Stimulated activated memory B cell treated with anti-CD40 and anti-IgM and Interleukin-4, amounts not matched to agents 10 μg/mL and 1 μg/mL and 100 μg/mL, for 72 hours (primary cell): ENCODE measurements at regions not wholly inside any gene's neighbourhood (a gene's known extent, or its start where the extent isn't known, plus 50 kb on each side); places are given as distances from the start of the nearest gene placed in this dataset.
"Not testable (repeated sequence)": the region's sequence is repeated elsewhere in the genome, so short reads cannot be mapped to it uniquely, and the experiment has no call there.

Experiments used
- ATAC-seq: fragments of 150-1000 bp; cut with Tn5 transposase; 2 replicates; pipeline ENCODE4 v1.10.0; 2021
- H3K27ac Mint-ChIP-seq: one replicate; pipeline ENCODE4 v1.8.0; 2022; ENCODE audit warnings: mild to moderate bottlenecking, mixed read lengths
- H3K27me3 Mint-ChIP-seq: one replicate; pipeline ENCODE4 v1.8.0; 2022; ENCODE audit warnings: mixed read lengths
- H3K36me3 Mint-ChIP-seq: one replicate; pipeline ENCODE4 v1.8.0; 2022; ENCODE audit warnings: mixed read lengths
- H3K4me1 Mint-ChIP-seq: one replicate; pipeline ENCODE4 v1.8.0; 2022; ENCODE audit warnings: mixed read lengths
- H3K4me3 Mint-ChIP-seq: one replicate; pipeline ENCODE4 v1.8.0; 2022; ENCODE audit warnings: mild to moderate bottlenecking, moderate library complexity, mixed read lengths
- H3K9me3 Mint-ChIP-seq: one replicate; pipeline ENCODE4 v1.8.0; 2022; ENCODE audit warnings: mixed read lengths

DNA sequence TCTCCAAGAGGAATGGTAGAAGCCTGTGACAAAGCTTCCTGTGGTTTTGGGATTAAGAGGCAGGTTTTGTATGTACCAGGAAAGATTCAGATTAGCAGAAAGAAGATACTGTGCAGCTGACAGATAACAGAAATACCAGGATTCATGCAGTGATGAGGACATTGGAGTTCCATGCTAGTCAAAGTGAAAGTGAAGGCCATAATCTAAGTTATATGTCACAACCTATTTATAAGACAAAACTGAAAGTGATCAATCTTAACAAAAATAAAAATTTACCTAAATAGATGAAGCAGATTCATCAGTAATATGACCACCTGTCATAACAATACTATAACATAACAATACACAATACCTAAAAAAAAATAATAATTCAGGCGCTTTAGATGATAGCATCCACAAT is 1305.2 kb upstream of the PCDH9 start:
- H3K27me3 Mint-ChIP-seq: no peaks in the 10 kb centered on the region
- H3K4me1 Mint-ChIP-seq: peaks cover 7% of the 10 kb centered on the region
- H3K9me3 Mint-ChIP-seq: no peaks in the 10 kb centered on the region
- peak overlapping the region; percentile 3 for H3K27ac Mint-ChIP-seq
- no peak overlapping the region for H3K4me3 Mint-ChIP-seq
- peak; percentile 54 for ATAC-seq
- no peaks in the 10 kb centered on the region for H3K36me3 Mint-ChIP-seq

DNA sequence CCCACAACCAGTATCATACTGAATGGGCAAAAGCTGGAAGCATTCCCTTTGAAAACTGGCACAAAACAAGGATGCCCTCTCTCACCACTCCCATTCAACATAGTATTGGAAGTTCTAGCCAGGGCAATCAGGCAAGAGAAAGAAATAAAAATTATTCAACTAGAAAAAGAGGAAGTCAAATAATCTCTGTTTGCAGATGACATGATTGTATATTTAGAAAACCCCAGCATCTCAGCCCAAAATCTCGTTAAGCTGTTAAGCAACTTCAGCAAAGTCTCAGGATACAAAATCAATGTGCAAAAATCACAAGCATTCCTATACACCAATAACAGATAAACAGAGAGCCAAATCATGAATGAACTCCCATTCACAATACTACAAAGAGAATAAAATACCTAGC is 1297.0 kb upstream of the PCDH9 start:
- not testable (repeated sequence) for H3K4me3 Mint-ChIP-seq, H3K27me3 Mint-ChIP-seq, ATAC-seq, H3K36me3 Mint-ChIP-seq
- Mint-ChIP-seq H3K27ac (peak overlapping the region; percentile 50), H3K4me1 (peaks cover 32% of the 10 kb centered on the region), H3K9me3 (peaks cover 13% of the 10 kb centered on the region)

GRCh38 chr13:68523838-68524424 is 1293.8 kb upstream of the PCDH9 start:
- H3K36me3 Mint-ChIP-seq: no peaks in the 10 kb centered on the region
- no peak overlapping the region for H3K4me3 Mint-ChIP-seq
- ATAC-seq: no peak
- H3K27me3 Mint-ChIP-seq: no peaks in the 10 kb centered on the region
- no peak overlapping the region for H3K27ac Mint-ChIP-seq
- H3K4me1 Mint-ChIP-seq: peaks cover 32% of the 10 kb centered on the region
- H3K9me3 Mint-ChIP-seq: peaks cover 13% of the 10 kb centered on the region

GRCh38 chr13:68522184-68522583 is 1292.0 kb upstream of the PCDH9 start:
- Mint-ChIP-seq H3K36me3 (no peaks in the 10 kb centered on the region), H3K9me3 (peaks cover 10% of the 10 kb centered on the region), H3K27ac (no peak overlapping the region), H3K4me1 (peaks cover 24% of the 10 kb centered on the region), H3K4me3 (no peak overlapping the region), H3K27me3 (no peaks in the 10 kb centered on the region)
- no peak for ATAC-seq

GRCh38 chr13:68509734-68510621 is 1279.8 kb upstream of the PCDH9 start:
- no peaks in the 10 kb centered on the region for H3K27me3 Mint-ChIP-seq
- H3K9me3 Mint-ChIP-seq: no peaks in the 10 kb centered on the region
- H3K4me3 Mint-ChIP-seq: peak overlapping the region; percentile 18
- H3K36me3 Mint-ChIP-seq: no peaks in the 10 kb centered on the region
- ATAC-seq: peak; percentile 86
- H3K4me1 Mint-ChIP-seq: peaks cover 20% of the 10 kb centered on the region
- peak overlapping the region; percentile 19 for H3K27ac Mint-ChIP-seq

GRCh38 chr13:68506888-68507551 is 1276.9 kb upstream of the PCDH9 start:
- ATAC-seq: peak; percentile 58
- Mint-ChIP-seq H3K4me3 (no peak overlapping the region), H3K27me3 (no peaks in the 10 kb centered on the region), H3K4me1 (peaks cover 20% of the 10 kb centered on the region), H3K9me3 (no peaks in the 10 kb centered on the region), H3K27ac (no peak overlapping the region), H3K36me3 (no peaks in the 10 kb centered on the region)

DNA sequence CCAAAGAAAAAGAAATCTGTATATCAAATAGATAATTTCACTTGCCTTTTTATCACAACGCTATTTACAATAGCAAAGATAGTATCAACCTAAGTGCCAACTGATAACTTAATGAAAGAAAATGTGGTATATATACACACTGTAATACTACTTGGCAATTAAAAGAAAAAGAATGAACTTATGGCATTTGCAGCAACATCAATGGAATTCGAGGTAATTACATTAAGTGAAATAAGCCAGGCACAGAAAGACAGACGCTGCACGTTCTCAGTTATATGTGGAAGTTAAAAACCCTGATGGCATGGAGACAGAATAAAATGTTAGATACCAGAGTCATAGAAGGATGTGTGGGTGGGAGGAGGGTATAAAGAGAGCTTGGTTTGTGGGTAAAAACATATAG is 1260.5 kb upstream of the PCDH9 start:
- no peaks in the 10 kb centered on the region for H3K4me1 Mint-ChIP-seq
- ATAC-seq: no peak
- no peaks in the 10 kb centered on the region for H3K36me3 Mint-ChIP-seq
- no peak overlapping the region for H3K27ac Mint-ChIP-seq
- H3K4me3 Mint-ChIP-seq: no peak overlapping the region
- H3K27me3 Mint-ChIP-seq: no peaks in the 10 kb centered on the region
- H3K9me3 Mint-ChIP-seq: no peaks in the 10 kb centered on the region

- H3K9me3 Mint-ChIP-seq: no peaks in the 10 kb centered on the region
Measured at GRCh38 chr13:68481130-68481529, 1251.0 kb upstream of the PCDH9 start.

GRCh38 chr13:68473834-68474326 is 1243.7 kb upstream of the PCDH9 start:
- H3K4me1 Mint-ChIP-seq: no peaks in the 10 kb centered on the region
- H3K4me3 Mint-ChIP-seq: no peak overlapping the region
- H3K27ac Mint-ChIP-seq: no peak overlapping the region
- ATAC-seq: no peak
- no peaks in the 10 kb centered on the region for H3K27me3 Mint-ChIP-seq
- H3K36me3 Mint-ChIP-seq: no peaks in the 10 kb centered on the region
- H3K9me3 Mint-ChIP-seq: no peaks in the 10 kb centered on the region

More at GRCh38 chr13:68481130-68481529, 1251.0 kb upstream of the PCDH9 start:
- H3K4me3 Mint-ChIP-seq: no peak overlapping the region
- no peaks in the 10 kb centered on the region for H3K27me3 Mint-ChIP-seq
- no peak for ATAC-seq
- H3K27ac Mint-ChIP-seq: no peak overlapping the region
- no peaks in the 10 kb centered on the region for H3K4me1 Mint-ChIP-seq
- H3K36me3 Mint-ChIP-seq: no peaks in the 10 kb centered on the region

- Mint-ChIP-seq H3K4me3 (no peak overlapping the region), H3K4me1 (no peaks in the 10 kb centered on the region), H3K9me3 (no peaks in the 10 kb centered on the region), H3K27me3 (no peaks in the 10 kb centered on the region), H3K36me3 (no peaks in the 10 kb centered on the region), H3K27ac (no peak overlapping the region)
- ATAC-seq: no peak
Measured at GRCh38 chr13:68467160-68467559, 1237.0 kb upstream of the PCDH9 start.

DNA sequence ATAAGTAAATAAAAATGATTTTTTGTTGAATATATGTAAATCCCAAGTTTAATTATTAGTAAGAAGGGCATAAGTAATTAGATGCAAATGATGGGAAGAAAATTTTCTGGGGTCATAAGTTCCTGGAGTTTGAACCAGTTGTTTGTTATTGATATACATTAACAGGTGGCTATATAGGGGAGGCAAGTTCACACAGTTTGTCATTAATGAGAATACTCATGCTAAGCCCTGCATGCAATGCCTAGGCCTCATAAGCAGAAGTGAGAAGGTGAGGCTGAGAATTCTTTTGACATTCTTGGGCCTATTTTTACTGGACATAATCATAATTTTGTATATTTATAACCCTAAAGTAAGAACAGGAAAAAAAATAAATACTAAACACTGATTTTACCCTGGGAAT is 1210.7 kb upstream of the PCDH9 start:
- Mint-ChIP-seq H3K9me3 (peaks cover 4% of the 10 kb centered on the region), H3K36me3 (no peaks in the 10 kb centered on the region), H3K27ac (no peak overlapping the region), H3K4me1 (no peaks in the 10 kb centered on the region), H3K27me3 (no peaks in the 10 kb centered on the region), H3K4me3 (no peak overlapping the region)
- no peak for ATAC-seq

GRCh38 chr13:68439817-68440216 is 1209.7 kb upstream of the PCDH9 start:
- Mint-ChIP-seq H3K27me3 (no peaks in the 10 kb centered on the region), H3K36me3 (no peaks in the 10 kb centered on the region), H3K27ac (no peak overlapping the region), H3K4me3 (no peak overlapping the region), H3K4me1 (no peaks in the 10 kb centered on the region), H3K9me3 (no peaks in the 10 kb centered on the region)
- peak; percentile 56 for ATAC-seq

DNA sequence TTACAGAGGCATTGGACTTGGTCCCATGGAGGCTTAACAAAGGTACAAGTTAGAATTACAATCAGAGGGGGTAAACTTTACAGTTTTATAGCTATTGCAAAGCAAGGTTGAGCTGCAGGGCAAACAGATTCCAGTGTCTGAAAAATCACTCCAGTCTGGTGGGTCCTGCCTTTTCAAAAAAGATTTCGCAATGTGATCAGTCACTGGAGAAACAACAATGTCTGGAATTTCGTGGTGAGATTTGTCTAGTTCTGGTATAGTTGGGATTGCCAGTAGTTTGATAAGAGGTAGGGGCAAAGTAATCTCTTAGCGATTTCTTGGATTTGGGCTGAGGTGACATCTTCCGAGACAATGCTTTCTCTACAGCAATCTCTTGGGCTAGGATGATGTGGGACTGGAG is 1198.2 kb upstream of the PCDH9 start:
- Mint-ChIP-seq H3K4me3 (no peak overlapping the region), H3K4me1 (no peaks in the 10 kb centered on the region), H3K36me3 (no peaks in the 10 kb centered on the region), H3K9me3 (no peaks in the 10 kb centered on the region), H3K27me3 (no peaks in the 10 kb centered on the region), H3K27ac (no peak overlapping the region)
- ATAC-seq: no peak

DNA sequence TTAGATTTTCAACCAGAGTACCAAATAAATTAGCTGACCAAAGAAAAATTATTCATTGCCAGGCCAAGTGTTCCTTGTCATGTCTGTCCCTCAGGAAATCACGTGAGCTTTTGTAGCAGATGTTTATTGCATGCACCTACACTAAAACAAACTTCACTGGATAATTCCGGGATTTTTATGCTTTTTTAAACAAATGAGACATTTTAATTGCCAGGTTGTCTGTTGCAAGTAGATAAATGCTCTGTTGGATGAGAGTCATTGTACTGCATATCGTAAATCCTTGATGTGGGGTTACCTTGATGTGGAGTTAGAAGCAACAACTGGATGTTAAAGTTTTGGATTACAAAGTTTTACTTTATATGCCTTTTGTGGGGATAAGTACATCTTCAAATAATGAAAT is 1187.7 kb upstream of the PCDH9 start:
- H3K9me3 Mint-ChIP-seq: peaks cover 9% of the 10 kb centered on the region
- no peak overlapping the region for H3K27ac Mint-ChIP-seq
- H3K4me1 Mint-ChIP-seq: no peaks in the 10 kb centered on the region
- no peaks in the 10 kb centered on the region for H3K27me3 Mint-ChIP-seq
- no peak for ATAC-seq
- no peak overlapping the region for H3K4me3 Mint-ChIP-seq
- H3K36me3 Mint-ChIP-seq: no peaks in the 10 kb centered on the region

GRCh38 chr13:68410007-68410406 is 1179.9 kb upstream of the PCDH9 start:
- no peak overlapping the region for H3K4me3 Mint-ChIP-seq
- no peaks in the 10 kb centered on the region for H3K27me3 Mint-ChIP-seq
- H3K4me1 Mint-ChIP-seq: no peaks in the 10 kb centered on the region
- no peak for ATAC-seq
- peaks cover 6% of the 10 kb centered on the region for H3K36me3 Mint-ChIP-seq
- H3K9me3 Mint-ChIP-seq: peaks cover 5% of the 10 kb centered on the region
- no peak overlapping the region for H3K27ac Mint-ChIP-seq
